ENCODE measurements at regions not wholly inside any gene's neighbourhood (a gene's known extent, or its start where the extent isn't known, plus 50 kb on each side); places are given as distances from the start of the nearest gene placed in this dataset.

GRCh38 chr16:82432261-82432660 is 194.5 kb upstream of the CDH13 start:
- TF ChIP-seq CTCF (IDR thresholded peaks at IDR 0.05 in 8 of 11, conservative IDR thresholded peaks at IDR 0.05 in 3 of 11) (no peak), POLR2A (IDR thresholded peaks at IDR 0.05) (no peak)
